Smooth muscle cell (in vitro differentiated cells): ENCODE measurements at regions not wholly inside any gene's neighbourhood (a gene's known extent, or its start where the extent isn't known, plus 50 kb on each side); places are given as distances from the start of the nearest gene placed in this dataset.

ENCODE experiments used
- DNase-seq: peaks from one replicate; lab custom pipeline; 2025; ENCODE audit not compliant: unreplicated experiment; lab: John Stamatoyannopoulos, UW
- H2AFZ ChIP-seq: fragments of 200-600 bp; sonication (generic); 2 replicates; pipeline ENCODE4 v1.6.0; 2016; ENCODE audit warnings: antibody characterized with exemption, low read depth, mild to moderate bottlenecking
- H3F3A ChIP-seq: fragments of 200-600 bp; sonication (generic); 2 replicates; pipeline ENCODE4 v1.6.0; 2017; ENCODE audit warnings: antibody characterized with exemption, low read depth
- H3K27ac ChIP-seq: fragments of 200-600 bp; sonication (generic); 2 replicates; pipeline ENCODE4 v1.5.1; 2016; ENCODE audit warnings: low read depth, mild to moderate bottlenecking
- H3K27me3 ChIP-seq: fragments of 200-600 bp; sonication (generic); 2 replicates; pipeline ENCODE4 v1.6.1; 2016; ENCODE audit warnings: low read depth, mild to moderate bottlenecking
- H3K36me3 ChIP-seq: fragments of 200-600 bp; sonication (generic); 2 replicates; pipeline ENCODE4 v1.5.1; 2016; ENCODE audit warnings: low read depth
- H3K4me1 ChIP-seq: fragments of 200-600 bp; sonication (generic); 2 replicates; pipeline ENCODE4 v1.5.1; 2016; ENCODE audit warnings: low read depth
- H3K4me2 ChIP-seq: fragments of 200-600 bp; sonication (generic); 2 replicates; pipeline ENCODE4 v1.6.0; 2016; ENCODE audit warnings: mild to moderate bottlenecking
- H3K4me3 ChIP-seq: fragments of 200-600 bp; sonication (generic); 2 replicates; pipeline ENCODE4 v1.5.1; 2016; ENCODE audit warnings: mild to moderate bottlenecking
- H3K79me2 ChIP-seq: fragments of 200-600 bp; sonication (generic); 2 replicates; pipeline ENCODE4 v1.6.0; 2016; ENCODE audit warnings: low read depth, mild to moderate bottlenecking
- H3K9ac ChIP-seq: fragments of 200-600 bp; sonication (generic); 2 replicates; pipeline ENCODE4 v1.6.0; 2016; ENCODE audit warnings: low read depth
- H3K9me3 ChIP-seq: fragments of 200-600 bp; sonication (generic); replicated peaks from 2 replicates; pipeline ENCODE4 v1.5.1; 2016; ENCODE audit warnings: low read depth
- H4K20me1 ChIP-seq: fragments of 200-600 bp; sonication (generic); 2 replicates; pipeline ENCODE4 v1.6.0; 2016; ENCODE audit warnings: low read depth
- CTCF ChIP-seq: fragments of 200-600 bp; sonication (generic); IDR thresholded peaks from 2 replicates; pipeline ENCODE4 v1.5.1; 2017; ENCODE audit warnings: borderline replicate concordance, mild to moderate bottlenecking, antibody characterized with exemption; ENCODE audit not compliant: insufficient read depth, poor library complexity, severe bottlenecking
- WGBS: methylation state at CpG from one replicate; pipeline ENCODE4 v1.1.7; 2016; ENCODE audit warnings: low lambda C conversion rate; 5-methylcytosine and 5-hydroxymethylcytosine counted together

- no peak for DNase-seq
Observed at GRCh38 chr3:73710340-73710739, 85.6 kb upstream of the PDZRN3 start.

DNA sequence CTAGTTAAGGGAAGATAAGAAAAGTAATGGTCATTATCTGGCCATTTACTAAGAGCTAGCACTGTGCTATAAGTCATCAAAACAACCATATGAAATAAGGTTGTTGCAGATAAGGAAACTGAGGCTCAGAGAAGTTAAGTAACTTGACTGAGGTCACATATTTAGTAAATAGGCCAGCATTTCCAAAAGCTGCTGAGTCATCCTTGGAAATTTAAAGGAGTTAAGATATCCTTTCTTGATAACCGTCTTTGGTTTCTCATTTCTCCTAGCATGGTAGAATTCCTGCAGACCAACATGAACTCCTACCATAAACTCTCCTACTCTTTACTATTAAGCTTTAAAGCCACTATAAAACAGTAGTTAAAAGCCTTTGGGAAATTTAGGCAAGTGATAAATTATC, 85.0 kb upstream of the PDZRN3 start:
- DNase-seq = no peak
- Histone ChIP-seq H3K9ac (no peak overlapping the region), H3K4me2 (peak overlapping the region; percentile 15), H2AFZ (no peak overlapping the region), H3K9me3 (no peaks in the 10 kb centered on the region), H3F3A (no peaks in the 10 kb centered on the region), H3K79me2 (no peaks in the 10 kb centered on the region), H3K36me3 (no peaks in the 10 kb centered on the region), H3K27ac (no peak overlapping the region), H3K4me1 (no peaks in the 10 kb centered on the region), H3K4me3 (no peak overlapping the region), H4K20me1 (no peaks in the 10 kb centered on the region), H3K27me3 (no peaks in the 10 kb centered on the region)
- WGBS = 36% methylated on average over 1 of the region's 1 CpG
- no peak for TF ChIP-seq CTCF

More at GRCh38 chr3:73710340-73710739, 85.6 kb upstream of the PDZRN3 start:
- Histone ChIP-seq H2AFZ (no peak overlapping the region), H3K4me3 (no peak overlapping the region), H3K27ac (no peak overlapping the region), H3K4me2 (no peak overlapping the region), H3K79me2 (no peaks in the 10 kb centered on the region), H3F3A (no peaks in the 10 kb centered on the region), H3K4me1 (no peaks in the 10 kb centered on the region), H3K9me3 (no peaks in the 10 kb centered on the region), H3K9ac (no peak overlapping the region), H3K27me3 (no peaks in the 10 kb centered on the region), H4K20me1 (no peaks in the 10 kb centered on the region), H3K36me3 (no peaks in the 10 kb centered on the region)
- 75% methylated on average over 1 of the region's 1 CpG for WGBS
- TF ChIP-seq CTCF = no peak

- H3K27me3 ChIP-seq = no peaks in the 10 kb centered on the region
- no peak for TF ChIP-seq CTCF
- H4K20me1 ChIP-seq = no peaks in the 10 kb centered on the region
Observed at GRCh38 chr3:73708956-73709355, 84.2 kb upstream of the PDZRN3 start.

GRCh38 chr3:73707772-73708171, 83.0 kb upstream of the PDZRN3 start:
- no peaks in the 10 kb centered on the region for H3K9me3 ChIP-seq
- H3K27ac ChIP-seq = no peak overlapping the region
- H3K79me2 ChIP-seq = no peaks in the 10 kb centered on the region
- H3K36me3 ChIP-seq = no peaks in the 10 kb centered on the region
- TF ChIP-seq CTCF = no peak
- no peaks in the 10 kb centered on the region for H4K20me1 ChIP-seq
- no peak overlapping the region for H3K4me2 ChIP-seq
- no peak for DNase-seq
- H3K4me1 ChIP-seq = no peaks in the 10 kb centered on the region
- H3F3A ChIP-seq = no peaks in the 10 kb centered on the region
- no peaks in the 10 kb centered on the region for H3K27me3 ChIP-seq
- no peak overlapping the region for H3K9ac ChIP-seq
- H3K4me3 ChIP-seq = no peak overlapping the region
- H2AFZ ChIP-seq = no peak overlapping the region
- WGBS = 91% methylated on average over 2 of the region's 2 CpGs

More at GRCh38 chr3:73708956-73709355, 84.2 kb upstream of the PDZRN3 start:
- no peak overlapping the region for H3K9ac ChIP-seq
- no peak overlapping the region for H3K4me2 ChIP-seq
- H3K79me2 ChIP-seq = no peaks in the 10 kb centered on the region
- WGBS = 93% methylated on average over 2 of the region's 2 CpGs
- no peaks in the 10 kb centered on the region for H3K36me3 ChIP-seq
- H3K4me3 ChIP-seq = no peak overlapping the region
- no peaks in the 10 kb centered on the region for H3K9me3 ChIP-seq
- no peak overlapping the region for H2AFZ ChIP-seq
- no peak overlapping the region for H3K27ac ChIP-seq
- H3F3A ChIP-seq = no peaks in the 10 kb centered on the region
- DNase-seq = no peak
- H3K4me1 ChIP-seq = no peaks in the 10 kb centered on the region
